PFSK-1 (cell line): ENCODE measurements at regions not wholly inside any gene's neighbourhood (a gene's known extent, or its start where the extent isn't known, plus 50 kb on each side); places are given as distances from the start of the nearest gene placed in this dataset.

Experiments
- FOXP2 ChIP-seq: optimal IDR thresholded peaks from 2 replicates; pipeline ENCODE3; 2011; ENCODE audit warnings: borderline replicate concordance, control low read depth, inconsistent platforms; ENCODE audit not compliant: insufficient read depth; ENCODE audit errors: extremely low read length, extremely low read depth
- POLR2AphosphoS5 ChIP-seq: IDR thresholded peaks from 2 replicates; pipeline ENCODE4 v1.6.1; 2012; ENCODE audit warnings: low read depth, mild to moderate bottlenecking, control low read depth, low read length, moderate library complexity
- REST ChIP-seq, 2 experiments: IDR thresholded peaks; 2 replicates each; pipeline versions ENCODE4 v1.6.1 to v1.8.0; 2011 to 2012; ENCODE audit warnings: low read depth in 2 of 2, low read length in 2 of 2, control low read depth in 1 of 2, inconsistent platforms in 1 of 2, mild to moderate bottlenecking in 1 of 2, moderate library complexity in 1 of 2; ENCODE audit not compliant: insufficient read depth in 1 of 2
- SIN3A ChIP-seq: IDR thresholded peaks from 2 replicates; pipeline ENCODE4 v1.6.1; 2012; ENCODE audit warnings: mild to moderate bottlenecking, low read length, moderate library complexity, borderline replicate concordance; ENCODE audit not compliant: insufficient read depth
- TAF1 ChIP-seq: IDR thresholded peaks from 2 replicates; pipeline ENCODE4 v1.6.1; 2012; ENCODE audit warnings: low read length, control low read depth, borderline replicate concordance; ENCODE audit not compliant: insufficient read depth

GRCh38 chr9:119722384-119722783 is 353.1 kb upstream of the BRINP1 start:
- no peak for TF ChIP-seq REST (IDR thresholded peaks at IDR 0.05; ENCODE audit: insufficient read depth in 1 of 2, low read depth in 2 of 2, low read length in 2 of 2)
- no peak for TF ChIP-seq SIN3A
- TF ChIP-seq POLR2AphosphoS5 = no peak
- no peak for TF ChIP-seq TAF1
- TF ChIP-seq FOXP2 = no peak

- TF ChIP-seq REST (IDR thresholded peaks at IDR 0.05; ENCODE audit: insufficient read depth in 1 of 2, low read depth in 2 of 2, low read length in 2 of 2) (no peak), TAF1 (no peak), FOXP2 (no peak), POLR2AphosphoS5 (no peak), SIN3A (no peak)
Measured at GRCh38 chr9:119712325-119712724, 343.1 kb upstream of the BRINP1 start.

GRCh38 chr9:119709431-119709830 is 340.2 kb upstream of the BRINP1 start:
- TF ChIP-seq REST (IDR thresholded peaks at IDR 0.05; ENCODE audit: insufficient read depth in 1 of 2, low read depth in 2 of 2, low read length in 2 of 2) (peak in 1 of 2 experiments; percentile 79; a peak in 2 of 4 replicates), POLR2AphosphoS5 (no peak), FOXP2 (no peak), SIN3A (no peak), TAF1 (no peak)

- TF ChIP-seq SIN3A (no peak), FOXP2 (no peak), REST (IDR thresholded peaks at IDR 0.05; ENCODE audit: insufficient read depth in 1 of 2, low read depth in 2 of 2, low read length in 2 of 2) (no peak), TAF1 (no peak), POLR2AphosphoS5 (no peak)
Measured at GRCh38 chr9:119707228-119707845, 338.1 kb upstream of the BRINP1 start.

GRCh38 chr9:119701651-119702050 is 332.4 kb upstream of the BRINP1 start:
- no peak for TF ChIP-seq SIN3A
- TF ChIP-seq POLR2AphosphoS5 = no peak
- no peak for TF ChIP-seq REST (IDR thresholded peaks at IDR 0.05; ENCODE audit: insufficient read depth in 1 of 2, low read depth in 2 of 2, low read length in 2 of 2)
- no peak for TF ChIP-seq FOXP2
- no peak for TF ChIP-seq TAF1
